B cell (primary cell): ENCODE measurements at regions not wholly inside any gene's neighbourhood (a gene's known extent, or its start where the extent isn't known, plus 50 kb on each side); places are given as distances from the start of the nearest gene placed in this dataset.

ENCODE experiments used
- ATAC-seq: fragments of 200-7000 bp; cut with Tn5 transposase; one replicate; pipeline ENCODE4 v1.10.0; 2021; ENCODE audit warnings: low read depth, mild to moderate bottlenecking, moderate number of reproducible peaks, moderate library complexity
- CTCF ChIA-PET: fragments of 350-600 bp; sonication (Branson Sonifier 250); formaldehyde crosslinking; loops from one replicate; lab custom pipeline; 2021; ENCODE audit warnings: antibody characterized with exemption, inconsistent platforms; lab: Charles Lee
- POLR2A ChIA-PET: fragments of 350-600 bp; sonication (Branson Sonifier 250); formaldehyde crosslinking; loops from one replicate; lab custom pipeline; 2021; ENCODE audit warnings: antibody characterized with exemption; lab: Charles Lee
- DNase-seq: peaks from one replicate; pipeline ENCODE4 v3.0.0; 2013
- H2AFZ ChIP-seq: 2 replicates; pipeline ENCODE4 v1.6.1; 2012; ENCODE audit warnings: mild to moderate bottlenecking, low read depth, low read length; ENCODE audit not compliant: insufficient read depth, poor library complexity, severe bottlenecking
- H3K27ac ChIP-seq, 2 donors: 1 replicate in 1 of 2; 2 replicates in 1 of 2; pipeline ENCODE4 v1.5.1; 2012 to 2013; ENCODE audit warnings: low read length in 2 of 2, mild to moderate bottlenecking in 2 of 2, moderate library complexity in 1 of 2
- H3K27me3 ChIP-seq, 4 experiments: fragments of 200-600 bp in 1 of 4; sonication (generic) in 1 of 4; replicated peaks in 1 of 4; 1 replicate in 2 of 4; 2 replicates in 2 of 4; pipeline versions ENCODE4 v1.6.1 to v1.7.0; 2013 to 2016; ENCODE audit warnings: low read length in 3 of 4, mild to moderate bottlenecking in 2 of 4, mixed read lengths in 1 of 4, moderate library complexity in 1 of 4; ENCODE audit not compliant: insufficient read depth in 4 of 4, control insufficient read depth in 3 of 4; ENCODE audit errors: control extremely low read depth in 1 of 4
- H3K36me3 ChIP-seq, 2 experiments: replicated peaks in 1 of 2; 1 replicate in 1 of 2; 2 replicates in 1 of 2; pipeline versions ENCODE4 v1.6.1 to v1.7.1; 2013; ENCODE audit warnings: low read length in 1 of 2; ENCODE audit not compliant: insufficient read depth in 2 of 2, control insufficient read depth in 1 of 2; ENCODE audit errors: control extremely low read depth in 1 of 2, extremely low read depth in 1 of 2
- H3K4me1 ChIP-seq, 2 donors: fragments of 200-600 bp in 1 of 2; sonication (generic) in 1 of 2; 1 replicate in 1 of 2; 2 replicates in 1 of 2; pipeline versions ENCODE4 v1.5.1 to v1.6.1; 2013 to 2017; ENCODE audit warnings: low read length in 2 of 2; ENCODE audit not compliant: control insufficient read depth in 2 of 2, insufficient read depth in 2 of 2
- H3K4me2 ChIP-seq: replicated peaks from 2 replicates; pipeline ENCODE3; 2012; ENCODE audit warnings: mild to moderate bottlenecking, low read depth, low read length; ENCODE audit not compliant: poor library complexity, severe bottlenecking
- H3K4me3 ChIP-seq, 5 experiments: fragments of 200-600 bp in 1 of 5; sonication (generic) in 1 of 5; 1 replicate in 3 of 5; 2 replicates in 2 of 5; pipeline versions ENCODE4 v1.5.1 to v1.7.0; 2011 to 2016; ENCODE audit warnings: low read length in 4 of 5, mild to moderate bottlenecking in 4 of 5, low read depth in 2 of 5, control low read depth in 1 of 5, moderate library complexity in 1 of 5; ENCODE audit not compliant: insufficient read depth in 1 of 5; ENCODE audit errors: control extremely low read depth in 1 of 5, extremely low read depth in 1 of 5
- H3K79me2 ChIP-seq: fragments of 200-600 bp; sonication (generic); one replicate; pipeline ENCODE4 v1.6.0; 2016; ENCODE audit warnings: low read length; ENCODE audit not compliant: control insufficient read depth, insufficient read depth
- H3K9ac ChIP-seq: fragments of 200-600 bp; sonication (generic); 2 replicates; pipeline ENCODE4 v1.6.1; 2017; ENCODE audit warnings: mild to moderate bottlenecking, low read length, moderate library complexity
- H3K9me3 ChIP-seq, 3 donors: one replicate each; pipeline versions ENCODE4 v1.6.1 to v1.7.1; 2013; ENCODE audit warnings: low read length in 2 of 3; ENCODE audit not compliant: control insufficient read depth in 2 of 3, insufficient read depth in 1 of 3; ENCODE audit errors: control extremely low read depth in 1 of 3
- H4K20me1 ChIP-seq: 2 replicates; pipeline ENCODE4 v1.6.0; 2012; ENCODE audit warnings: mild to moderate bottlenecking, low read length; ENCODE audit not compliant: insufficient read depth, control insufficient read depth, poor library complexity, severe bottlenecking
- H3K27ac Mint-ChIP-seq: one replicate; pipeline ENCODE4 v1.8.0; 2021; ENCODE audit warnings: mixed read lengths
- H3K27me3 Mint-ChIP-seq: one replicate; pipeline ENCODE4 v1.8.0; 2021; ENCODE audit warnings: mixed read lengths
- H3K4me1 Mint-ChIP-seq: one replicate; pipeline ENCODE4 v1.8.0; 2021; ENCODE audit warnings: mixed read lengths
- H3K4me3 Mint-ChIP-seq: one replicate; pipeline ENCODE4 v1.8.0; 2021; ENCODE audit warnings: mixed read lengths
- H3K9me3 Mint-ChIP-seq: one replicate; pipeline ENCODE4 v1.8.0; 2022; ENCODE audit warnings: mixed read lengths; ENCODE audit not compliant: insufficient read depth
- CTCF ChIP-seq: fragments of 200-600 bp; IDR thresholded peaks from one replicate; pipeline ENCODE4 v1.8.0; 2022; ENCODE audit warnings: antibody characterized with exemption, mild to moderate bottlenecking
- EZH2 ChIP-seq: IDR thresholded peaks from 2 replicates; pipeline ENCODE4 v1.6.1; 2012; ENCODE audit warnings: borderline replicate concordance, low read depth, mild to moderate bottlenecking, moderate library complexity, low read length; ENCODE audit not compliant: insufficient read depth, poor library complexity, severe bottlenecking
- WGBS: methylation state at CpG from one replicate; pipeline ENCODE4 v1.1.5; 2013; ENCODE audit warnings: missing lambda C conversion rate; ENCODE audit not compliant: insufficient coverage; 5-methylcytosine and 5-hydroxymethylcytosine counted together
- intact Hi-C: fragments of 100-400 bp; cut with micrococcal nuclease; formaldehyde crosslinking; loops from one replicate; pipeline ENCODE4 v1.10.0; 2022

- H3K27ac Mint-ChIP-seq: no peak overlapping the region
Observed at GRCh38 chr6:139602577-139602976, 228.1 kb upstream of the CITED2 start.

GRCh38 chr6:139600919-139601475 lies 226.5 kb upstream of the CITED2 start:
- Histone ChIP-seq H4K20me1 (no peaks in the 10 kb centered on the region), H3K4me1 (no peaks in the 10 kb centered on the region), H3K9me3 (no peaks in the 10 kb centered on the region), H3K4me2 (no peak overlapping the region), H2AFZ (no peak overlapping the region), H3K27ac (no peak overlapping the region), H3K9ac (no peak overlapping the region), H3K36me3 (no peaks in the 10 kb centered on the region), H3K27me3 (no peaks in the 10 kb centered on the region), H3K79me2 (no peaks in the 10 kb centered on the region), H3K4me3 (no peak overlapping the region)
- Mint-ChIP-seq H3K27ac (no peak overlapping the region), H3K27me3 (no peaks in the 10 kb centered on the region), H3K4me1 (no peaks in the 10 kb centered on the region), H3K9me3 (no peaks in the 10 kb centered on the region), H3K4me3 (no peak overlapping the region)
- ChIA-PET POLR2A (no interaction called here), CTCF (no interaction called here)
- DNase-seq (no peak), ATAC-seq (no peak)
- intact Hi-C loops: no loop called here
- no CpG with 5 or more reads among the region's 2 CpGs for WGBS
- no peak for TF ChIP-seq CTCF
- no peak for TF ChIP-seq EZH2

More at GRCh38 chr6:139602577-139602976, 228.1 kb upstream of the CITED2 start:
- Histone ChIP-seq H3K4me1 (no peaks in the 10 kb centered on the region), H4K20me1 (no peaks in the 10 kb centered on the region), H3K9me3 (no peaks in the 10 kb centered on the region), H3K27me3 (no peaks in the 10 kb centered on the region), H3K79me2 (no peaks in the 10 kb centered on the region), H3K36me3 (no peaks in the 10 kb centered on the region), H3K27ac (no peak overlapping the region), H3K4me3 (no peak overlapping the region), H2AFZ (no peak overlapping the region), H3K9ac (no peak overlapping the region), H3K4me2 (no peak overlapping the region)
- ATAC-seq: no peak
- no peaks in the 10 kb centered on the region for H3K27me3 Mint-ChIP-seq
- H3K9me3 Mint-ChIP-seq: no peaks in the 10 kb centered on the region
- DNase-seq: no peak
- H3K4me1 Mint-ChIP-seq: no peaks in the 10 kb centered on the region
- TF ChIP-seq CTCF (no peak), EZH2 (no peak)
- ChIA-PET CTCF (interaction anchor here (0.8 kb wide), 1 partner anchor 30 kb away, joined by 3 read pairs; no protein-coding TSS in a partner anchor), POLR2A (no interaction called here)
- 100% methylated on average over 1 of the region's 2 CpGs for WGBS
- intact Hi-C loops: no loop called here
- H3K4me3 Mint-ChIP-seq: no peak overlapping the region
